ENCODE measurements at regions not wholly inside any gene's neighbourhood (a gene's known extent, or its start where the extent isn't known, plus 50 kb on each side); places are given as distances from the start of the nearest gene placed in this dataset.

- no peak for DNase-seq (ENCODE audit: extremely low read depth, low read depth, low spot score)
These were observed 243.8 kb upstream of the PMEPA1 start for GRCh38 chr20:57953638-57954037.

GRCh38 chr20:57952136-57952535, 242.3 kb upstream of the PMEPA1 start:
- DNase-seq (ENCODE audit: extremely low read depth, low read depth, low spot score): no peak

GRCh38 chr20:57951549-57951948, 241.7 kb upstream of the PMEPA1 start:
- no peak for DNase-seq (ENCODE audit: extremely low read depth, low read depth, low spot score)

GRCh38 chr20:57950764-57951485, 241.1 kb upstream of the PMEPA1 start:
- no peak for DNase-seq (ENCODE audit: extremely low read depth, low read depth, low spot score)

GRCh38 chr20:57948180-57948955, 238.6 kb upstream of the PMEPA1 start:
- no peak for DNase-seq (ENCODE audit: extremely low read depth, low read depth, low spot score)

- DNase-seq (ENCODE audit: extremely low read depth, low read depth, low spot score): no peak
These were observed 237.8 kb upstream of the PMEPA1 start for GRCh38 chr20:57947421-57948179.

- no peak for DNase-seq (ENCODE audit: extremely low read depth, low read depth, low spot score)
These were observed 236.9 kb upstream of the PMEPA1 start for GRCh38 chr20:57946559-57947315.

GRCh38 chr20:57944988-57945387, 235.2 kb upstream of the PMEPA1 start:
- no peak for DNase-seq (ENCODE audit: extremely low read depth, low read depth, low spot score)

GRCh38 chr20:57943950-57944349, 234.1 kb upstream of the PMEPA1 start:
- DNase-seq (ENCODE audit: extremely low read depth, low read depth, low spot score): no peak

- DNase-seq (ENCODE audit: extremely low read depth, low read depth, low spot score): no peak
These were observed 233.5 kb upstream of the PMEPA1 start for GRCh38 chr20:57943291-57943690.

GRCh38 chr20:57941604-57942381, 232.0 kb upstream of the PMEPA1 start:
- DNase-seq (ENCODE audit: extremely low read depth, low read depth, low spot score): no peak

- no peak for DNase-seq (ENCODE audit: extremely low read depth, low read depth, low spot score)
These were observed 231.2 kb upstream of the PMEPA1 start for GRCh38 chr20:57940868-57941522.

- DNase-seq (ENCODE audit: extremely low read depth, low read depth, low spot score): no peak
These were observed 230.6 kb upstream of the PMEPA1 start for GRCh38 chr20:57940376-57940775.

GRCh38 chr20:57939499-57939898, 229.7 kb upstream of the PMEPA1 start:
- no peak for DNase-seq (ENCODE audit: extremely low read depth, low read depth, low spot score)

- no peak for DNase-seq (ENCODE audit: extremely low read depth, low read depth, low spot score)
These were observed 228.6 kb upstream of the PMEPA1 start for GRCh38 chr20:57938158-57939108.

GRCh38 chr20:57936636-57937385, 227.0 kb upstream of the PMEPA1 start:
- no peak for DNase-seq (ENCODE audit: extremely low read depth, low read depth, low spot score)

GRCh38 chr20:57934913-57935312, 225.1 kb upstream of the PMEPA1 start:
- DNase-seq (ENCODE audit: extremely low read depth, low read depth, low spot score): no peak

Measured in glomerular endothelial cell (primary cell).